Renal cortex interstitium (tissue), 11 donors: ENCODE measurements at regions not wholly inside any gene's neighbourhood (a gene's known extent, or its start where the extent isn't known, plus 50 kb on each side); places are given as distances from the start of the nearest gene placed in this dataset.
"Not testable (repeated sequence)": the region's sequence is repeated elsewhere in the genome, so short reads cannot be mapped to it uniquely, and the experiment has no call there.

ENCODE experiments used
- DNase-seq, 11 donors: peaks; one replicate each; pipeline ENCODE4 v3.0.0-alpha.2; 2013; ENCODE audit warnings: low read depth in 9 of 11, low spot score in 4 of 11; ENCODE audit errors: extremely low read depth in 1 of 11

- DNase-seq, result no peak
Measured at GRCh38 chr6:67567842-67568241, 1067.2 kb upstream of the ADGRB3 start.

GRCh38 chr6:67563671-67564070 is 1071.4 kb upstream of the ADGRB3 start:
- no peak for DNase-seq

GRCh38 chr6:67560068-67560467 is 1075.0 kb upstream of the ADGRB3 start:
- DNase-seq, result no peak

GRCh38 chr6:67558985-67559384 is 1076.1 kb upstream of the ADGRB3 start:
- no peak for DNase-seq

GRCh38 chr6:67544851-67545452 is 1090.1 kb upstream of the ADGRB3 start:
- no peak for DNase-seq

- no peak for DNase-seq
Measured at GRCh38 chr6:67541586-67541985, 1093.5 kb upstream of the ADGRB3 start.

- DNase-seq, result no peak
Measured at GRCh38 chr6:67538032-67538431, 1097.0 kb upstream of the ADGRB3 start.

GRCh38 chr6:67535946-67536345 is 1099.1 kb upstream of the ADGRB3 start:
- DNase-seq, result no peak

- DNase-seq, result no peak
Measured at GRCh38 chr6:67506352-67506751, 1128.7 kb upstream of the ADGRB3 start.

GRCh38 chr6:67501755-67502154 is 1133.3 kb upstream of the ADGRB3 start:
- DNase-seq, result peak in 4 of 11 donors; percentile 1 to 3 (median 2)

GRCh38 chr6:67497749-67498148 is 1137.3 kb upstream of the ADGRB3 start:
- no peak for DNase-seq

GRCh38 chr6:67496191-67496590 is 1138.9 kb upstream of the ADGRB3 start:
- no peak for DNase-seq

- DNase-seq, result no peak
Measured at GRCh38 chr6:67493682-67494081, 1141.4 kb upstream of the ADGRB3 start.

GRCh38 chr6:67475700-67476099 is 1159.4 kb upstream of the ADGRB3 start:
- DNase-seq, result no peak

- DNase-seq, result no peak
Measured at GRCh38 chr6:67467341-67467740, 1167.7 kb upstream of the ADGRB3 start.

GRCh38 chr6:67462725-67463124 is 1172.4 kb upstream of the ADGRB3 start:
- not testable (repeated sequence) for DNase-seq

GRCh38 chr6:67459556-67459955 is 1175.5 kb upstream of the ADGRB3 start:
- no peak for DNase-seq

GRCh38 chr6:67458265-67458664 is 1176.8 kb upstream of the ADGRB3 start:
- no peak for DNase-seq

GRCh38 chr6:67451874-67452273 is 1183.2 kb upstream of the ADGRB3 start:
- DNase-seq, result no peak

GRCh38 chr6:67450641-67451040 is 1184.4 kb upstream of the ADGRB3 start:
- DNase-seq, result no peak

- no peak for DNase-seq
Measured at GRCh38 chr6:67449602-67450001, 1185.5 kb upstream of the ADGRB3 start.

GRCh38 chr6:67433124-67433523 is 1202.0 kb upstream of the ADGRB3 start:
- no peak for DNase-seq
